Loucy (cell line): ENCODE measurements at regions not wholly inside any gene's neighbourhood (a gene's known extent, or its start where the extent isn't known, plus 50 kb on each side); places are given as distances from the start of the nearest gene placed in this dataset.

Experiments
- H2AFZ ChIP-seq: fragments of 200-600 bp; sonication (generic); 2 replicates; pipeline ENCODE4 v1.6.0; 2016; ENCODE audit warnings: antibody characterized with exemption, mild to moderate bottlenecking, low read length, moderate library complexity
- H3F3A ChIP-seq: fragments of 200-600 bp; 2 replicates; pipeline ENCODE4 v1.6.0; 2016; ENCODE audit warnings: antibody characterized with exemption, low read depth, mild to moderate bottlenecking
- H3K27me3 ChIP-seq: fragments of 200-600 bp; sonication (generic); 2 replicates; pipeline ENCODE4 v1.6.1; 2014; ENCODE audit warnings: low read length, mild to moderate bottlenecking; ENCODE audit not compliant: insufficient read depth, poor library complexity, severe bottlenecking
- H3K36me3 ChIP-seq: fragments of 200-600 bp; sonication (generic); 2 replicates; pipeline ENCODE4 v1.6.1; 2016; ENCODE audit warnings: low read length; ENCODE audit not compliant: insufficient read depth
- H3K4me1 ChIP-seq: fragments of 200-600 bp; sonication (generic); 2 replicates; pipeline ENCODE4 v1.5.1; 2014; ENCODE audit warnings: low read length, mild to moderate bottlenecking; ENCODE audit not compliant: insufficient read depth, poor library complexity, severe bottlenecking
- H3K4me2 ChIP-seq: fragments of 200-600 bp; sonication (generic); 2 replicates; pipeline ENCODE4 v1.6.0; 2014; ENCODE audit warnings: antibody characterized with exemption, low read length, low read depth, mild to moderate bottlenecking; ENCODE audit not compliant: poor library complexity, severe bottlenecking
- H3K4me3 ChIP-seq: fragments of 200-600 bp; sonication (generic); 2 replicates; pipeline ENCODE4 v1.5.1; 2014; ENCODE audit warnings: low read length, mild to moderate bottlenecking, mixed read lengths; ENCODE audit not compliant: poor library complexity, severe bottlenecking
- H3K79me2 ChIP-seq: fragments of 200-600 bp; sonication (generic); 2 replicates; pipeline ENCODE4 v1.6.1; 2014; ENCODE audit warnings: low read length; ENCODE audit not compliant: insufficient read depth
- H3K9ac ChIP-seq: fragments of 200-600 bp; sonication (generic); 2 replicates; pipeline ENCODE4 v1.6.0; 2014; ENCODE audit warnings: mild to moderate bottlenecking, low read depth, low read length, moderate library complexity; ENCODE audit not compliant: poor library complexity, severe bottlenecking
- H3K9me2 ChIP-seq: fragments of 200-600 bp; sonication (generic); replicated peaks from 2 replicates; pipeline ENCODE4 v1.6.1; 2016; ENCODE audit warnings: low read depth, low read length, mixed read lengths
- H3K9me3 ChIP-seq: fragments of 200-600 bp; sonication (generic); 2 replicates; pipeline ENCODE4 v1.6.1; 2014; ENCODE audit warnings: mild to moderate bottlenecking, antibody characterized with exemption, low read length, low read depth; ENCODE audit not compliant: insufficient read depth
- H4K20me1 ChIP-seq: fragments of 200-600 bp; sonication (generic); 2 replicates; pipeline ENCODE4 v1.6.0; 2014; ENCODE audit warnings: antibody characterized with exemption, low read length, mild to moderate bottlenecking; ENCODE audit not compliant: insufficient read depth, poor library complexity, severe bottlenecking
- EZH2phosphoT487 ChIP-seq: fragments of 200-600 bp; IDR thresholded peaks from 2 replicates; pipeline ENCODE4 v1.6.1; 2018; ENCODE audit warnings: antibody characterized with exemption, mild to moderate bottlenecking, moderate library complexity, borderline replicate concordance
- TF ChIP-seq, protein P1 (sequence below): fragments of 200-600 bp; sonication (generic); conservative IDR thresholded peaks from 2 replicates; pipeline ENCODE4 v1.5.1; 2014; ENCODE audit warnings: mild to moderate bottlenecking, antibody characterized with exemption, low read length

DNA sequence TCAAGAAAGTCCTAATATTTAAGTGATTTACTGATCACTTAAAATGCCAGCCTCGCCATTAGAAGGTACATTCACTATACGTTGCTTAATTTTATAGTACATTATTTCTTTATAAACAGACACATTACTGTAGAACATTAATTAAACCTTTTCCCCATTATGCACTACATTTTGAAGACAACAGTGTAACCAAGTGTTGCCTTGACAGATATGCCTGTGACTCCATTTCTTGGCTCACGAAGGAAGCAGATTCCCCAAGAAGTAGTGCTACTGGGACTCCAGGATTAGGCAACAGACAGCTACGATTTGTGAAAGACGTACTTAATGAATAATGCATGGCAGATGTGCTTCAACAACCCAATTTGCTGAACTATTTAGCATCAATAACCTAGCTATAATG, 394.8 kb downstream of the RPS29 start:
- Histone ChIP-seq H3K4me1 (peaks cover 29% of the 10 kb centered on the region), H3K9me3 (no peaks in the 10 kb centered on the region), H3K4me2 (no peak overlapping the region), H3F3A (0 out of 2 replicates have a peak, but pooled peaks cover 3% of the 10 kb centered on the region), H3K9me2 (no peaks in the 10 kb centered on the region), H3K9ac (no peak overlapping the region), H3K36me3 (no peaks in the 10 kb centered on the region), H3K27me3 (no peaks in the 10 kb centered on the region), H3K79me2 (no peaks in the 10 kb centered on the region), H3K4me3 (no peak overlapping the region), H2AFZ (no peak overlapping the region), H4K20me1 (no peaks in the 10 kb centered on the region)
- TF ChIP-seq EZH2phosphoT487 = no peak
- TF ChIP-seq, protein P1, sequence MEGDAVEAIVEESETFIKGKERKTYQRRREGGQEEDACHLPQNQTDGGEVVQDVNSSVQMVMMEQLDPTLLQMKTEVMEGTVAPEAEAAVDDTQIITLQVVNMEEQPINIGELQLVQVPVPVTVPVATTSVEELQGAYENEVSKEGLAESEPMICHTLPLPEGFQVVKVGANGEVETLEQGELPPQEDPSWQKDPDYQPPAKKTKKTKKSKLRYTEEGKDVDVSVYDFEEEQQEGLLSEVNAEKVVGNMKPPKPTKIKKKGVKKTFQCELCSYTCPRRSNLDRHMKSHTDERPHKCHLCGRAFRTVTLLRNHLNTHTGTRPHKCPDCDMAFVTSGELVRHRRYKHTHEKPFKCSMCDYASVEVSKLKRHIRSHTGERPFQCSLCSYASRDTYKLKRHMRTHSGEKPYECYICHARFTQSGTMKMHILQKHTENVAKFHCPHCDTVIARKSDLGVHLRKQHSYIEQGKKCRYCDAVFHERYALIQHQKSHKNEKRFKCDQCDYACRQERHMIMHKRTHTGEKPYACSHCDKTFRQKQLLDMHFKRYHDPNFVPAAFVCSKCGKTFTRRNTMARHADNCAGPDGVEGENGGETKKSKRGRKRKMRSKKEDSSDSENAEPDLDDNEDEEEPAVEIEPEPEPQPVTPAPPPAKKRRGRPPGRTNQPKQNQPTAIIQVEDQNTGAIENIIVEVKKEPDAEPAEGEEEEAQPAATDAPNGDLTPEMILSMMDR = no peak

GRCh38 chr14:49189375-49189774, 396.8 kb downstream of the RPS29 start:
- peaks cover 13% of the 10 kb centered on the region for H3K4me1 ChIP-seq
- no peaks in the 10 kb centered on the region for H3K9me2 ChIP-seq
- no peak overlapping the region for H3K4me2 ChIP-seq
- H4K20me1 ChIP-seq = no peaks in the 10 kb centered on the region
- H2AFZ ChIP-seq = no peak overlapping the region
- H3K9me3 ChIP-seq = no peaks in the 10 kb centered on the region
- no peak overlapping the region for H3K4me3 ChIP-seq
- H3K27me3 ChIP-seq = no peaks in the 10 kb centered on the region
- H3F3A ChIP-seq = no peaks in the 10 kb centered on the region
- H3K79me2 ChIP-seq = no peaks in the 10 kb centered on the region
- H3K9ac ChIP-seq = no peak overlapping the region
- H3K36me3 ChIP-seq = no peaks in the 10 kb centered on the region
- TF ChIP-seq, protein P1 = no peak
- TF ChIP-seq EZH2phosphoT487 = no peak

DNA sequence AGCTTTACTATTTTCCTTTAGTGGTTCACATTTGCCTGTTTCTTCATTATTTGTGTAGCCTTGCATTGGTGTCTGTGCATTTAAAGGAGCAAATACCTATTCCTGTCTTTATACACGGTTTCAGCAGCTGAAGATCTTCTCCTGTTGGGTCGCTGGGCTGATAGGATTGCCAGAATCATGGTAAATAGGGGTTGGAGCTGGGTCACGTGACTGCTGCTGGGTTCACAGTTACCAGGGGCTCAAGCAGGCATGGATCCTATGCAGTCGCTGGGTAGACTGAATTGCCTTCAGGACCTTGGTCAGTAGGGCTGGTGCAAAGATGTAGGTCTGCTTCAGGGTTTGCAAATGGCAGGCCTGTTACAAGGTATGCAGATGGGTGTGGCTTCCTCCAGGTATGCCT, 398.4 kb downstream of the RPS29 start:
- no peak overlapping the region for H3K9ac ChIP-seq
- H3K27me3 ChIP-seq = no peaks in the 10 kb centered on the region
- H3K4me2 ChIP-seq = no peak overlapping the region
- no peaks in the 10 kb centered on the region for H3K9me3 ChIP-seq
- H3K4me3 ChIP-seq = no peak overlapping the region
- H2AFZ ChIP-seq = no peak overlapping the region
- no peaks in the 10 kb centered on the region for H3K36me3 ChIP-seq
- TF ChIP-seq EZH2phosphoT487 = no peak
- TF ChIP-seq, protein P1 = no peak
- H4K20me1 ChIP-seq = no peaks in the 10 kb centered on the region
- H3K9me2 ChIP-seq = no peaks in the 10 kb centered on the region
- H3K79me2 ChIP-seq = no peaks in the 10 kb centered on the region
- no peaks in the 10 kb centered on the region for H3F3A ChIP-seq
- no peaks in the 10 kb centered on the region for H3K4me1 ChIP-seq
